Muscle of arm (tissue), 1 donor: ENCODE measurements at regions not wholly inside any gene's neighbourhood (a gene's known extent, or its start where the extent isn't known, plus 50 kb on each side); places are given as distances from the start of the nearest gene placed in this dataset.

Experiments used
- DNase-seq: peaks from one replicate; pipeline ENCODE4 v3.0.0-alpha.2; 2013

- no peak for DNase-seq
Measured at GRCh38 chr1:81071969-81072753, 728.6 kb upstream of the ADGRL2 start.

DNA sequence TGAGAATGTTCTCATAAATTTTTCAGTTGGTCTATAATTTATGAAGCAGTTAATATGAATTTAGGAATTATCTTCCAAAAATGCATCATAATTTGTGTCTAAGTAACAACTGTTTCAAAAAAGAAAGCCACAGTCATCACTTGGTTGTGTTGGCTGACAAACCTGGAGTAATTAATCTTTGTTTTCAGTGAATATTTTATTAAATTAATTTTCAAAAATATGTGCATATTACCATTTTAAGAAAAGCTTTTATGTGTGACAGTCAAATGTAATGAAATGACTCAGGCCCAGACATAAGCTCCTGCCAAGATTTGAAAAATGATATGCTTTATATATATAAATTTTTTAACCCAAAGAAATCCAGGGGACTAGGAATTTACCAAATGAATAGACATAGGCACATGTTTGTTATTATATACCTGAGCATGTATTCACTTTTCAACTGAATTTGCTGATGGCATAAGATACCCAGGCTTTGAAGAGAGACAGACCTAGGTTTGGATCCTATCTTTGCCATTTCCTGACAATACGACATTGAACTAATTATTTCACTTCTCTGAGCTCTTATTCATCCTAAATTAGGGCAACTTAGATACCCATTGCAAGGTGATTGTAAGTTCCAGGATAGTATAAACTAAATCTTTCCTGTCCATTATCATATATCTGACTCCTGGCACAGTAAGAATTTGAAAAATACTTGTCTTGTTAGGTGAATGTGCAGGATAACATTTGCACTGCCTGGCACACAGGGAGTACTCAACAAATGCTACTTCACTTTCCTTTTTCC is 729.5 kb upstream of the ADGRL2 start:
- DNase-seq: no peak

DNA sequence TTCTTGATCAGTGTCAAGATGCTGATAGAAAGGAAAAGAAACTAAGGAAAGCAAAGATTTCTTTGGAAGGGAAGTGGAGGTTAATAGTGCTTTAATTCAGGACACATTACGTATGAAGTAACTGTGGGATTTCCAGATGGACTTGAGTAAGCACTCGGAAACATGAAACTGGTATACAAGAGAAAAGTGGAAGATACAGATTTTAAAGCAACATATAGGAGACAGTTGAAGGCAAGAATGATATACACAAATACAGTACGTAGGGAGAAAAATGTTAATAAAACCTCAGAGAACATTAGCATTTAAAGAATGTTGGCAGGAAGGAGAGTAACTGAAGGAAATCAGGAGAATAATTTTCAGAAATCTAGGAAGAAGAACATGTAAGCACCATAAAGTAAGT is 730.9 kb upstream of the ADGRL2 start:
- no peak for DNase-seq

DNA sequence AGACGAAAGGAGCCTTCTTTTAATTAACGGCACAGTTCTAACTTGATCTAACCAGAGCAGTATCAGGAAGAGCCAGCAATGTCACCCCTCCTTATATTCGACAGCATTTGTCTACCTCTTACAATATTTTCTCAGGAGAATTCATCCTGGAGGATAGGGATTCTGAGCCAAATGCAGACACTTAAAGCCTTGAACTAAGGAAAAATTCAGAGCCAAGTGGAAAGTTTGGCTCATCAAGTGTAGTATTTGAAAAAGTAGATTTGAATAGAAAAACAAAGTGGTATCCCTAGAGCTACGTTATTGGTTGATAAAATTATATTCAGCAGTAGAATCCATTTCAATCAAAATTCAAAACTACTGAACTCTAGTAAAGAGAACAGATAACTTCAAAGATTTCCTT is 732.0 kb upstream of the ADGRL2 start:
- peak; percentile 48 for DNase-seq

GRCh38 chr1:81053826-81054225 is 746.9 kb upstream of the ADGRL2 start:
- DNase-seq: no peak

DNA sequence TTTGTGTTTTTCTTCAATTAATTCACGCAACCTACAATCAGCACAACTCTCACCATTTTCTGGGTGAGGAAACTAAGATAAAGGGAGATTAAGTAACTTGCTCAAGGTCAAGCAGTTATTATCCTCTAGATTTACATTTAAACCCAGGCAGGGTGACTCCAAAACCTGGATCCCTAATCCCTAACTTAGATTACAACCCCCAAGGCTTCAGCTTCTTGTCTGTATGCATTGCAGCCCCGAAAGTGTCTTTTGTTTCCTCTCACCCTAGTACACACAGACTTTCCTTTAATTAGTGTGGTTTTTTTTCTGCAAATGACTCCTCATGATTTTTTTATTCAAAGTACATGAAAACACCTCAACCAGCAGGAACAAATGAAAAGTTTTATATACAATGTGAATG is 748.6 kb upstream of the ADGRL2 start:
- DNase-seq: no peak

- DNase-seq: no peak
Measured at GRCh38 chr1:81050390-81050789, 750.3 kb upstream of the ADGRL2 start.

GRCh38 chr1:81044708-81045107 is 756.0 kb upstream of the ADGRL2 start:
- DNase-seq: no peak

DNA sequence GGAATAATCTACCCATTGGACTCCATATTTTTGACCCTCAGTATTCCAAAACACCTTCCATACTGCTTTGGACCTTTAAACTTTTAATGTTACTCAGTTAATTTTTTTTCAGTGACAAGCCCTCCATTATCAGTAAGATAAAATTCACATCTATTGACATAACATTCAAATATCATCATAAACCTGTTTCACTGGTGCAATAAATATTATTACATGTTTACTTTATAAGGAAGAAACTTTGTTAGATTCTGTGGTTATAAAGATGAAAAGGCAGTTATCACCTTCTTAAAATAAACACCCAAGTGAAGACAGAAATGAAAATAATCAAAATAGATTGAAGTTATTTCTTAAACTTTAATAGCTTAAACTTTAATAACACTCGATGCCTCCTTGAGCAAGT is 758.5 kb upstream of the ADGRL2 start:
- no peak for DNase-seq

- DNase-seq: no peak
Measured at GRCh38 chr1:81034291-81034690, 766.4 kb upstream of the ADGRL2 start.

DNA sequence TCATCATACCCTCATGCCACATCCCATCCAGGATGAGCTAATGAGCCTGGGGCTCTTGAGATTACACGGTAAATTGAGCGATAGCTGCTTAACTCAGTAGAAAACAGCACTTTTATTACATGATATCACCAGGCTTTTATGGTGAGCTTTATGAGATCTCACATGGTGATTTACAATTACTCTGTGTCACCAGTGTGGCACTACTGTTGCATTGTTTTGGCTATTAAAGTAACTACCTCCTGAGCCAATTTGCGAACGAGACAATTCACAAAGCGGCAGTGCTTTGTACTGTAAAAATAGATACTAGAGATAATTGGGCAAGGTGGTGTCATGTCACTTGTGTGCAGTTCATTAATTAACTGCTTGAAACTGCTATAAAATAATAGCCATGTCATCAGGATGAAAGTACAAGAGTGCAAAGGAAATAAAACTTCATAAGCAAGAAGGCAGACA is 767.7 kb upstream of the ADGRL2 start:
- DNase-seq: no peak

GRCh38 chr1:81032374-81032773 is 768.4 kb upstream of the ADGRL2 start:
- DNase-seq: no peak

GRCh38 chr1:81030441-81030840 is 770.3 kb upstream of the ADGRL2 start:
- DNase-seq: no peak

GRCh38 chr1:81029266-81029665 is 771.5 kb upstream of the ADGRL2 start:
- DNase-seq: no peak

DNA sequence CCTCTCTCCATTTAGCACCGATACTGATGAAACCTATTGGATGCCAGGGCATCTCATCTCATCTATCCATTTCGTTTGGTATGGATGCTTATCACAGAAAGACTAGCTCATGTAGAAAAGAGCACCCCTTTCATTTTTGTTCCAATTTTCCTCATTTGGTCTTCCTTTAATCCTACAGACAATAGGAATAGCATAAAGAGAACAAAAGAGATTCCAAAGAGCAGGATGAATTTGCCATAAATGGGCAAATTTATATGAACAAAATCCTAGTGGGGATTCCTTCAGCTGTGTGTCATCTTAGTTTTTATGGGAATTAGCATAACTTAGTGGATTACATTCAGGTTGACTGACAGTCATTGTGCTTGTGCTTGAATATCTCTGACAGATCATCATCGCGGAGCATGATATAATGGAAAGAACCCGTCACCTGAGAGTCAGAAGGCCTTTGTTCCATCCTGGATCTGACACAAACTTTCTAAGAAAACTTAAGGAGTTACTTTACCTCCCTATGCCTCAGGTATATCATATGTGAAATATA is 777.5 kb upstream of the ADGRL2 start:
- no peak for DNase-seq

- DNase-seq: no peak
Measured at GRCh38 chr1:81021134-81021533, 779.6 kb upstream of the ADGRL2 start.

GRCh38 chr1:81020506-81020905 is 780.2 kb upstream of the ADGRL2 start:
- DNase-seq: no peak

DNA sequence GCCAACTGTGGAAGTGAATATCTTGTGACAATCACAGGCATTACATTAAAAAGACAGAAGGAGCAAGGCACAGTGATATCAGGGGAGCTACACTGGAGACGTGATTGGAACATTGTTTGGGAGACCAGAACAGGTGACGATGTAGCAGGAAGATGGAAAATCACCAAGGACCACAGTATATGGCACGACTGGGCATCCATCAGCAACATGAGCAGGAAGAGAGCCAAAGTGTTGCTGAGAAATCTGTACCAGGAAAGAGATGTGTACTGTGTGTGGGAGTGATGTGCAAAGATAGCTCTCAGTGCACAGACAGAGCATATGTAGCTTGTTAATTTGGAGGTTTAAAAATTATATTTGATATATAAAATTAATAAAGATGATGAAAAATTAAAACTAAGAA is 790.6 kb upstream of the ADGRL2 start:
- no peak for DNase-seq

DNA sequence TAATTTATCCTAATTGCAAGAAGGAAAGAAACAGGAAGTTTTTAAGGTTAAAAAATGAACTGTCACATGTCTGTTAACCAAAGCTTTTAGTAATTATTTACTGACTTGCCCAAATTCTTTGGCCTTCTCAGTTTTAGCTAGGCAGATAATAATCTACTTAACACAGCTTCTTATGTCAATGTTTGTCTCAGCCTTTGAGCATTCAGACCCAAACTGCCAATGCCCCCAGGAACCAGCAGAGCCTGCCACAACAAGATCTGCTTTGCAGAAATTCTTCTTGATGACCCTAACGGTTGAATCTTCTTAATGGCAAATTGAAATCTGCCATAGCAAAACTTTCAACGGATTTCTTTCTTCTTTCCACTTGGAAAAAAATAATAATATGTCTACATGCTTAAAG is 792.4 kb upstream of the ADGRL2 start:
- no peak for DNase-seq

GRCh38 chr1:81007024-81007423 is 793.7 kb upstream of the ADGRL2 start:
- DNase-seq: no peak

GRCh38 chr1:81006502-81006901 is 794.2 kb upstream of the ADGRL2 start:
- peak; percentile 35 for DNase-seq

GRCh38 chr1:81004011-81004410 is 796.7 kb upstream of the ADGRL2 start:
- no peak for DNase-seq

- DNase-seq: no peak
Measured at GRCh38 chr1:80994934-80995333, 805.8 kb upstream of the ADGRL2 start.
